K562 (cell line): ENCODE measurements at regions not wholly inside any gene's neighbourhood (a gene's known extent, or its start where the extent isn't known, plus 50 kb on each side); places are given as distances from the start of the nearest gene placed in this dataset.

Source experiments
- ATAC-seq: fragments of 200-7000 bp; cut with Tn5 transposase; 3 replicates; pipeline ENCODE4 v1.9.1; 2020; ENCODE audit warnings: moderate library complexity
- BruUV-seq: library from RNA; stranded (reverse); fragments of 400-500 nt; replicated peaks from 2 replicates; lab custom pipeline; 2021; lab: Mats Ljungman, UMichigan
- CTCF ChIA-PET: fragments of 300-600 bp; formaldehyde crosslinking; extraction: SDS; loops from one replicate; lab custom pipeline; 2021; ENCODE audit warnings: low intra/inter-chr PET ratio; lab: Yijun Ruan, JAX
- POLR2A ChIA-PET: fragments of 300-600, 350-650 bp; sonication (Branson Sonifier 250); formaldehyde crosslinking; extraction: SDS; loops from one replicate; lab custom pipeline; 2021; ENCODE audit warnings: antibody characterized with exemption, inconsistent platforms; lab: Yijun Ruan, JAX
- DNase-seq, 4 experiments: peaks; one replicate each; pipeline versions ENCODE4 v3.0.0 to v3.0.0-alpha.2; 2011 to 2018; ENCODE audit warnings: low spot score in 3 of 4, mixed read lengths in 3 of 4; ENCODE audit errors: extremely low read depth in 1 of 4
- FAIRE-seq: peaks from 2 replicates; lab custom pipeline; 2011; peaks lifted over from hg19 to GRCh38; lab: Jason Lieb, UNC
- H2AFZ ChIP-seq: 2 replicates; pipeline ENCODE4 v1.6.0; 2011; ENCODE audit warnings: low read depth, low read length, control low read depth, inconsistent platforms
- H3K27ac ChIP-seq: fragments of 200-600 bp; 3 replicates; pipeline ENCODE4 v1.8.0; 2011; ENCODE audit warnings: low read depth, mild to moderate bottlenecking, control low read depth, inconsistent platforms, low read length, moderate library complexity, mixed read lengths; ENCODE audit errors: extremely low read depth
- H3K27me3 ChIP-seq, 2 experiments: fragments of 300-600 bp in 1 of 2; 2 replicates in 1 of 2; 3 replicates in 1 of 2; pipeline versions ENCODE4 v1.6.0 to v1.8.0; 2011; ENCODE audit warnings: inconsistent platforms in 2 of 2, low read length in 2 of 2, mild to moderate bottlenecking in 1 of 2, mixed read lengths in 1 of 2, moderate library complexity in 1 of 2; ENCODE audit not compliant: control insufficient read depth in 2 of 2, insufficient read depth in 2 of 2
- H3K36me3 ChIP-seq: fragments of 300-600 bp; 3 replicates; pipeline ENCODE4 v1.8.0; 2011; ENCODE audit warnings: mild to moderate bottlenecking, low read length, inconsistent platforms; ENCODE audit not compliant: control insufficient read depth, insufficient read depth
- H3K4me1 ChIP-seq, 2 experiments: fragments of 200-600 bp in 1 of 2; replicated peaks in 1 of 2; 2 replicates in 1 of 2; 3 replicates in 1 of 2; pipeline versions ENCODE4 v1.5.1 to v1.8.0; 2011; ENCODE audit warnings: inconsistent platforms in 2 of 2, low read length in 2 of 2, mild to moderate bottlenecking in 1 of 2, mixed read lengths in 1 of 2, moderate library complexity in 1 of 2; ENCODE audit not compliant: control insufficient read depth in 2 of 2, insufficient read depth in 2 of 2
- H3K4me2 ChIP-seq: 2 replicates; pipeline ENCODE4 v1.6.1; 2011; ENCODE audit warnings: low read length, control low read depth, inconsistent platforms, mixed read lengths; ENCODE audit not compliant: insufficient read depth
- H3K4me3 ChIP-seq: fragments of 200-600 bp; sonication (generic), shearing (Covaris generic); 2 replicates; pipeline ENCODE4 v1.5.1; 2016; ENCODE audit warnings: control low read depth, inconsistent platforms
- H3K79me2 ChIP-seq: fragments of 200-600 bp; 3 replicates; pipeline ENCODE4 v1.8.0; 2011; ENCODE audit warnings: low read length, inconsistent platforms; ENCODE audit not compliant: control insufficient read depth, insufficient read depth
- H3K9ac ChIP-seq, 2 experiments: 2 replicates each; pipeline versions ENCODE4 v1.6.0 to v1.6.1; 2011; ENCODE audit warnings: low read depth in 2 of 2, low read length in 2 of 2, control low read depth in 1 of 2, inconsistent platforms in 1 of 2, mild to moderate bottlenecking in 1 of 2, mixed read lengths in 1 of 2; ENCODE audit not compliant: insufficient read depth in 1 of 2
- H3K9me1 ChIP-seq: one replicate; pipeline ENCODE4 v1.6.0; 2011; ENCODE audit warnings: inconsistent platforms, mild to moderate bottlenecking, low read length, moderate library complexity; ENCODE audit not compliant: control insufficient read depth, insufficient read depth
- H3K9me3 ChIP-seq: replicated peaks from 2 replicates; pipeline ENCODE4 v1.5.1; 2011; ENCODE audit warnings: low read depth, low read length, inconsistent platforms; ENCODE audit not compliant: control insufficient read depth, insufficient read depth
- H4K20me1 ChIP-seq: replicated peaks from 2 replicates; pipeline ENCODE4 v1.6.1; 2011; ENCODE audit warnings: low read length, inconsistent platforms, mixed read lengths; ENCODE audit not compliant: control insufficient read depth, insufficient read depth
- C11orf30 ChIP-seq: fragments of 450-650 bp; IDR thresholded peaks from 2 replicates; pipeline ENCODE4 v1.6.1; 2016; ENCODE audit warnings: low read depth, mild to moderate bottlenecking
- CHD1 ChIP-seq: fragments of 200-600 bp; sonication (generic); IDR thresholded peaks from one replicate; pipeline ENCODE4 v1.6.1; 2012; ENCODE audit warnings: mild to moderate bottlenecking, moderate library complexity, low read length, inconsistent platforms
- ETS2 ChIP-seq: IDR thresholded peaks from 2 replicates; pipeline ENCODE4 v1.6.1; 2016; ENCODE audit warnings: borderline replicate concordance, missing genetic modification characterization, mild to moderate bottlenecking, moderate library complexity, missing compliant biosample characterization; ENCODE audit not compliant: poor library complexity, severe bottlenecking
- FOXK2 ChIP-seq, 2 experiments: fragments of 450-650 bp; IDR thresholded peaks in 1 of 2; conservative IDR thresholded peaks in 1 of 2; 2 replicates each; pipeline ENCODE4 v1.6.1; 2016; ENCODE audit warnings: low read depth in 2 of 2, mild to moderate bottlenecking in 1 of 2
- HCFC1 ChIP-seq: IDR thresholded peaks from 2 replicates; pipeline ENCODE4 v1.6.1; 2012; ENCODE audit warnings: low read depth, low read length, improper control_type of control experiment
- NFIC ChIP-seq: fragments of 450-650 bp; IDR thresholded peaks from 2 replicates; pipeline ENCODE4 v1.6.1; 2017; ENCODE audit warnings: mild to moderate bottlenecking, inconsistent platforms
- PREB ChIP-seq: sonication (generic); formaldehyde crosslinking; IDR thresholded peaks from 2 replicates; pipeline ENCODE4 v1.8.1; 2023; ENCODE audit warnings: mild to moderate bottlenecking, missing genetic modification reagents
- RB1 ChIP-seq: fragments of 450-650 bp; IDR thresholded peaks from 2 replicates; pipeline ENCODE4 v1.6.1; 2017; ENCODE audit warnings: low read depth, mild to moderate bottlenecking
- RFX1 ChIP-seq: fragments of 450-650 bp; IDR thresholded peaks from 2 replicates; pipeline ENCODE4 v1.6.1; 2016; ENCODE audit warnings: mild to moderate bottlenecking, moderate library complexity
- YBX1 ChIP-seq: fragments of 450-650 bp; IDR thresholded peaks from 2 replicates; pipeline ENCODE4 v1.7.1; 2016; ENCODE audit warnings: mild to moderate bottlenecking
- ZBTB12 ChIP-seq: fragments of 250-450 bp; sonication (Bioruptor Pico); IDR thresholded peaks from 2 replicates; pipeline ENCODE4 v1.4.0; 2020
- ZFP36 ChIP-seq: fragments of 150-350 bp; IDR thresholded peaks from 2 replicates; pipeline ENCODE4 v1.6.1; 2018; ENCODE audit warnings: low read length, low read depth; ENCODE audit not compliant: partially characterized antibody
- ZFPM2 ChIP-seq: fragments of 250-450 bp; sonication (Bioruptor Pico); IDR thresholded peaks from 2 replicates; pipeline ENCODE4 v1.5.1; 2022; ENCODE audit warnings: mild to moderate bottlenecking
- ZNF24 ChIP-seq: fragments of 450-650 bp; IDR thresholded peaks from 2 replicates; pipeline ENCODE4 v1.6.1; 2016
- ZNF324 ChIP-seq: fragments of 250-450 bp; sonication (Bioruptor Pico); IDR thresholded peaks from 2 replicates; pipeline ENCODE4 v1.4.0; 2020; ENCODE audit warnings: mild to moderate bottlenecking
- WGBS: fragments of 100-300 bp; shearing (Covaris generic); methylation state at CpG from one replicate; pipeline ENCODE4 v1.1.6; 2016; ENCODE audit warnings: low coverage, mixed read lengths; ENCODE audit not compliant: insufficient coverage; ENCODE audit errors: missing lambda C conversion rate; 5-methylcytosine and 5-hydroxymethylcytosine counted together
- in situ Hi-C: fragments of 300-500 bp; cut with MboI; formaldehyde crosslinking; loops from 4 replicates; pipeline ENCODE4 v1.15.0; 2018; ENCODE audit warnings: inconsistent platforms, mixed read lengths
- intact Hi-C: fragments of 100-400 bp; cut with micrococcal nuclease; formaldehyde crosslinking; loops from 2 replicates; pipeline ENCODE4 v1.14.2; 2022

GRCh38 chr19:30871979-30872378, 477.3 kb downstream of the TSHZ3 start (continued):
- TF ChIP-seq RFX1 = no peak
- TF ChIP-seq, all 486 proteins: peak for 0

DNA sequence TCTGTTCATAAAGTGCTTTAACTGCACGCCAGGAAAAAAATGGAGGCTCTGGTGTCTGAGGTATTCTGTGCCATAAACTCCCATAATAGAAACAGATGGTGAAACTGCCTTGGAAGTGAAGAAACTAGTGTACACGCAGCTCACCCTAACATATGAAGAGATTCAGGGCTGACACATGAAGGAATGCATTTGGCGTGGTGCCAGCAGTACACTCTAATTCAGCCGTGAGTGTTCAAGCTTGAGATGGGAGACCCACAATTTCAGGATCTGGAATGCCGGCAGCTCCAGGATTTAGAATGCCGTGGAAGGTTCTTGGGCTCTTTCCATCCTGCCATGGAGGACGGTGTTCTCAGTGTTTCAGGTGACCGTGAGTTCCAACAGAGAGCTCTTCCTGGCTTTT, 478.4 kb downstream of the TSHZ3 start:
- DNase-seq (peak in 1 of 4 experiments; percentile 7), ATAC-seq (no peak), FAIRE-seq (no peak)
- H3K9me1 ChIP-seq = no peaks in the 10 kb centered on the region
- H3K9ac ChIP-seq = no peak overlapping the region
- no peaks in the 10 kb centered on the region for H3K9me3 ChIP-seq
- H2AFZ ChIP-seq = no peak overlapping the region
- POLR2A ChIA-PET = interaction anchor here (0.6 to 0.7 kb wide), 2 partner anchors 13 to 1385 kb away, joined by 3 to 4 read pairs; no protein-coding TSS in a partner anchor
- intact Hi-C loops (no loop called here), in situ Hi-C loops (no loop called here)
- H3K36me3 ChIP-seq = no peaks in the 10 kb centered on the region
- H3K79me2 ChIP-seq = no peaks in the 10 kb centered on the region
- H3K27me3 ChIP-seq = no peaks in the 10 kb centered on the region
- WGBS = 0% methylated on average over 8 of the region's 8 CpGs
- no peak overlapping the region for H3K4me2 ChIP-seq
- no peaks in the 10 kb centered on the region for H3K4me1 ChIP-seq
- CTCF ChIA-PET = no interaction called here
- TF ChIP-seq YBX1 (no peak), NFIC (peak; percentile 89), ZNF24 (no peak)
- H3K4me3 ChIP-seq = no peak overlapping the region
- H4K20me1 ChIP-seq = no peaks in the 10 kb centered on the region
- BruUV-seq = no TSS peak
- H3K27ac ChIP-seq = no peak overlapping the region

GRCh38 chr19:30865511-30865910, 483.7 kb downstream of the TSHZ3 start:
- POLR2A ChIA-PET = no interaction called here
- 2% methylated on average over 6 of the region's 6 CpGs for WGBS
- Histone ChIP-seq H3K9ac (no peak overlapping the region), H3K9me1 (no peaks in the 10 kb centered on the region), H3K4me2 (no peak overlapping the region), H3K79me2 (no peaks in the 10 kb centered on the region), H3K9me3 (no peaks in the 10 kb centered on the region), H3K4me3 (no peak overlapping the region), H4K20me1 (no peaks in the 10 kb centered on the region), H2AFZ (no peak overlapping the region), H3K27me3 (peaks cover 5 to 17% of the 10 kb centered on the region in 2 experiments; a peak in 2 of 5 replicates), H3K36me3 (no peaks in the 10 kb centered on the region), H3K4me1 (no peaks in the 10 kb centered on the region), H3K27ac (no peak overlapping the region)
- ATAC-seq = no peak
- in situ Hi-C loops (no loop called here), intact Hi-C loops (no loop called here)
- FAIRE-seq = no peak
- no peak for DNase-seq
- BruUV-seq = no TSS peak
- CTCF ChIA-PET = no interaction called here
- TF ChIP-seq HCFC1 = no peak
- no peak for TF ChIP-seq ZFPM2 (CRISPR knock-in tag)
- TF ChIP-seq CHD1 = no peak
- no peak for TF ChIP-seq ETS2
- TF ChIP-seq FOXK2 (conservative IDR thresholded peaks at IDR 0.05 in 1 of 2, IDR thresholded peaks at IDR 0.05 in 1 of 2; ENCODE audit: low read depth in 2 of 2) = no peak
- TF ChIP-seq ZNF324 = no peak
- no peak for TF ChIP-seq ZFP36
- TF ChIP-seq ZBTB12 (CRISPR knock-in tag) = no peak
- no peak for TF ChIP-seq C11orf30
- TF ChIP-seq RB1 = no peak
- TF ChIP-seq PREB (CRISPR knock-in tag) = no peak
